SK-N-SH treated with all-trans-retinoic acid at 6 μM for 48 hours (cell line): ENCODE measurements at regions not wholly inside any gene's neighbourhood (a gene's known extent, or its start where the extent isn't known, plus 50 kb on each side); places are given as distances from the start of the nearest gene placed in this dataset.

ENCODE experiments used
- ATAC-seq: fragments of 200-7000 bp; cut with Tn5 transposase; 3 replicates; pipeline ENCODE4 v1.9.1; 2020; ENCODE audit warnings: mild to moderate bottlenecking, moderate library complexity
- BACH2 ChIP-seq: fragments of 250-450 bp; sonication (Bioruptor Pico); IDR thresholded peaks from 2 replicates; pipeline ENCODE4 v1.9.0; 2021; ENCODE audit warnings: mild to moderate bottlenecking, borderline replicate concordance
- CREB5 ChIP-seq: fragments of 250-450 bp; sonication (Bioruptor Pico); IDR thresholded peaks from 2 replicates; pipeline ENCODE4 v1.5.1; 2020; ENCODE audit warnings: low read depth, mild to moderate bottlenecking, moderate library complexity
- CSDC2 ChIP-seq: fragments of 250-450 bp; sonication (Bioruptor Pico); IDR thresholded peaks from 2 replicates; pipeline ENCODE4 v1.5.0; 2020; ENCODE audit warnings: mild to moderate bottlenecking, moderate library complexity
- ESRRG ChIP-seq: fragments of 250-450 bp; sonication (Bioruptor Pico); IDR thresholded peaks from 2 replicates; pipeline ENCODE4 v1.6.1; 2021; ENCODE audit warnings: mild to moderate bottlenecking
- GLIS3 ChIP-seq: fragments of 250-450 bp; sonication (Bioruptor Pico); IDR thresholded peaks from 2 replicates; pipeline ENCODE4 v1.5.0; 2020; ENCODE audit warnings: mild to moderate bottlenecking, moderate library complexity
- ISL1 ChIP-seq: fragments of 250-450 bp; sonication (Bioruptor Pico); IDR thresholded peaks from 2 replicates; pipeline ENCODE4 v2.1.2; 2022; ENCODE audit warnings: mild to moderate bottlenecking, moderate library complexity
- OSR1 ChIP-seq: fragments of 250-450 bp; sonication (Bioruptor Pico); IDR thresholded peaks from 2 replicates; pipeline ENCODE4 v1.8.0; 2022; ENCODE audit warnings: moderate library complexity, mild to moderate bottlenecking, inconsistent platforms
- PATZ1 ChIP-seq: fragments of 250-450 bp; sonication (Bioruptor Pico); IDR thresholded peaks from 2 replicates; pipeline ENCODE4 v1.8.0; 2020; ENCODE audit warnings: mild to moderate bottlenecking, moderate library complexity, borderline replicate concordance
- POU6F1 ChIP-seq: fragments of 250-450 bp; sonication (Bioruptor Pico); IDR thresholded peaks from 2 replicates; pipeline ENCODE4 v1.8.0; 2021; ENCODE audit warnings: low read depth, mild to moderate bottlenecking, moderate library complexity, borderline replicate concordance
- PPARA ChIP-seq: fragments of 250-450 bp; sonication (Bioruptor Pico); IDR thresholded peaks from 2 replicates; pipeline ENCODE4 v1.5.0; 2020; ENCODE audit warnings: mild to moderate bottlenecking, borderline replicate concordance
- RARB ChIP-seq: fragments of 250-450 bp; sonication (Bioruptor Pico); IDR thresholded peaks from 2 replicates; pipeline ENCODE4 v1.8.0; 2021; ENCODE audit warnings: mild to moderate bottlenecking, moderate library complexity
- SNAI2 ChIP-seq: fragments of 250-450 bp; sonication (Bioruptor Pico); IDR thresholded peaks from 2 replicates; pipeline ENCODE4 v1.5.0; 2020; ENCODE audit warnings: mild to moderate bottlenecking, moderate library complexity
- TCF4 ChIP-seq: fragments of 250-450 bp; sonication (Bioruptor Pico); IDR thresholded peaks from 2 replicates; pipeline ENCODE4 v1.8.0; 2021; ENCODE audit warnings: mild to moderate bottlenecking, moderate library complexity, borderline replicate concordance
- TSHZ2 ChIP-seq: fragments of 250-450 bp; sonication (Bioruptor Pico); IDR thresholded peaks from 2 replicates; pipeline ENCODE4 v1.5.0; 2020; ENCODE audit warnings: mild to moderate bottlenecking, moderate library complexity
- ZC3H10 ChIP-seq: fragments of 250-450 bp; sonication (Bioruptor Pico); IDR thresholded peaks from 2 replicates; pipeline ENCODE4 v1.5.1; 2021; ENCODE audit warnings: mild to moderate bottlenecking, moderate library complexity
- ZFP3 ChIP-seq: fragments of 250-450 bp; sonication (Bioruptor Pico); IDR thresholded peaks from 2 replicates; pipeline ENCODE4 v1.5.0; 2020; ENCODE audit warnings: mild to moderate bottlenecking, moderate library complexity
- ZFP30 ChIP-seq: fragments of 450-650 bp; formaldehyde crosslinking; IDR thresholded peaks from 2 replicates; pipeline ENCODE4 v1.5.0; 2022; ENCODE audit warnings: mild to moderate bottlenecking, moderate library complexity
- ZNF565 ChIP-seq: fragments of 450-650 bp; formaldehyde crosslinking; conservative IDR thresholded peaks from 2 replicates; pipeline ENCODE4 v1.5.0; 2020; ENCODE audit warnings: low read depth, mild to moderate bottlenecking, moderate library complexity
- ZNF70 ChIP-seq: fragments of 450-650 bp; formaldehyde crosslinking; IDR thresholded peaks from 2 replicates; pipeline ENCODE4 v1.5.0; 2020; ENCODE audit warnings: mild to moderate bottlenecking, moderate library complexity
- ZNF8 ChIP-seq: fragments of 450-650 bp; formaldehyde crosslinking; IDR thresholded peaks from 2 replicates; pipeline ENCODE4 v1.5.0; 2020; ENCODE audit warnings: mild to moderate bottlenecking, moderate library complexity
- TF ChIP-seq, protein P1 (sequence below): fragments of 250-450 bp; sonication (Bioruptor Pico); IDR thresholded peaks from 2 replicates; pipeline ENCODE4 v1.5.1; 2021; ENCODE audit warnings: mild to moderate bottlenecking, moderate library complexity

DNA sequence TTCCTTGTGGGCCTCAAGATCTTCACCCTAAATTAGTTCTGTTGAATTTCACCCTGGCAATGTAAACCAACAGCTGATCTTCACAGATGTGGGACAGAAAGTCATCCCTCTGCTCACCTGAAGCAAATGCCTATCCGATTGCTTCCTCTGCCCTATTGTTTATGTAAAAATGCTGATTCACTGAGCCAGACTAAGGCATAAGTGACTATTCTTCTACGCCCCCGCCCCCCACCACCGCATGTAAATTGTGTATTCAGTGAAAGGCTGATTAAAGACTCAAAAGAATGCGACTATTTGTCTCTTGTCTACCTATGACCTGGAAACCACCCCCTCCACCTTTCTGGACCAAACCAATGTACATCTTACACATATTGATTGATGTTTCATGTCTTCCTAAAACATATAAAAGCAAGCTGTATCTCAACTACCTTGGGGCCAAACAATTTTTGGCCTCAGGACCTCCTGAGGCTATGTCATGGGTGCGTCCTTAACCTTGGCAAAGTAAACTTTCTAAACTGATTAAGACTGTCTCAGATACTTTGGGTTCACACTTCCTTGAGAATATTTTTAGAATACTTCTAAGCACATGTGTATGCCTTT lies 129.7 kb upstream of the BOD1 start:
- no peak for ATAC-seq
- TF ChIP-seq TCF4 (CRISPR knock-in tag): no peak
- no peak for TF ChIP-seq ESRRG (CRISPR knock-in tag)
- no peak for TF ChIP-seq GLIS3 (CRISPR knock-in tag)
- no peak for TF ChIP-seq PATZ1 (CRISPR knock-in tag)
- no peak for TF ChIP-seq ISL1
- no peak for TF ChIP-seq SNAI2 (CRISPR knock-in tag)
- no peak for TF ChIP-seq ZC3H10
- no peak for TF ChIP-seq RARB
- no peak for TF ChIP-seq CREB5 (CRISPR knock-in tag)
- no peak for TF ChIP-seq OSR1
- TF ChIP-seq ZNF8: no peak
- no peak for TF ChIP-seq POU6F1 (CRISPR knock-in tag)
- no peak for TF ChIP-seq BACH2 (CRISPR knock-in tag)
- no peak for TF ChIP-seq CSDC2 (CRISPR knock-in tag)
- no peak for TF ChIP-seq ZFP30 (CRISPR knock-in tag)

DNA sequence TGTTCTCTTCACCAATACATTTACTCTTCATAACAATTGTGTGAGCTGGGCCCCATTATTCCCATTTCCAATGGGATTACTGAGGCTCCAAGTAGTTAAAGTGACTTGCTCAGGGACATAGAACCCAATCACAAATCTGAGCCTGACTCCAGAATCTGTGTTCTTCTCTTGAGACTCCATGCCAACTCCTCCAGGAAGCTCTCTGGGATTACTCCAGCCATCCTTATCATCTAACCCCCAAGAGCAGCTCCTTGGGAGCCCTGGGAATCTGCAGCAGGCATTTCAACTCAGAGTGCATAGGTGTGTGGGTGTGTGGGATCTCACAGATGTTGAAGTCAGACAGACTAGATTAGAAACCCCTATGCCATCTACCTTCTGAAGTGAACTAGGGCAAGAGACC lies 131.4 kb upstream of the BOD1 start:
- ATAC-seq: no peak
- TF ChIP-seq ZNF565 (no peak), TCF4 (CRISPR knock-in tag) (no peak), OSR1 (no peak), TSHZ2 (CRISPR knock-in tag) (no peak), CSDC2 (CRISPR knock-in tag) (no peak), RARB (no peak), PATZ1 (CRISPR knock-in tag) (no peak), BACH2 (CRISPR knock-in tag) (no peak), ZFP3 (CRISPR knock-in tag) (no peak), ESRRG (CRISPR knock-in tag) (no peak), PPARA (CRISPR knock-in tag) (no peak), GLIS3 (CRISPR knock-in tag) (no peak), CREB5 (CRISPR knock-in tag) (no peak), ISL1 (no peak), POU6F1 (CRISPR knock-in tag) (no peak), ZFP30 (CRISPR knock-in tag) (no peak), ZNF70 (no peak), SNAI2 (CRISPR knock-in tag) (no peak), ZNF8 (no peak)
- TF ChIP-seq, protein P1, sequence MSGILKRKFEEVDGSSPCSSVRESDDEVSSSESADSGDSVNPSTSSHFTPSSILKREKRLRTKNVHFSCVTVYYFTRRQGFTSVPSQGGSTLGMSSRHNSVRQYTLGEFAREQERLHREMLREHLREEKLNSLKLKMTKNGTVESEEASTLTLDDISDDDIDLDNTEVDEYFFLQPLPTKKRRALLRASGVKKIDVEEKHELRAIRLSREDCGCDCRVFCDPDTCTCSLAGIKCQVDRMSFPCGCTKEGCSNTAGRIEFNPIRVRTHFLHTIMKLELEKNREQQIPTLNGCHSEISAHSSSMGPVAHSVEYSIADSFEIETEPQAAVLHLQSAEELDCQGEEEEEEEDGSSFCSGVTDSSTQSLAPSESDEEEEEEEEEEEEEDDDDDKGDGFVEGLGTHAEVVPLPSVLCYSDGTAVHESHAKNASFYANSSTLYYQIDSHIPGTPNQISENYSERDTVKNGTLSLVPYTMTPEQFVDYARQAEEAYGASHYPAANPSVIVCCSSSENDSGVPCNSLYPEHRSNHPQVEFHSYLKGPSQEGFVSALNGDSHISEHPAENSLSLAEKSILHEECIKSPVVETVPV: no peak
